NCI-H2029 (cell line): ENCODE measurements at regions not wholly inside any gene's neighbourhood (a gene's known extent, or its start where the extent isn't known, plus 50 kb on each side); places are given as distances from the start of the nearest gene placed in this dataset.
"Not testable (repeated sequence)": the region's sequence is repeated elsewhere in the genome, so short reads cannot be mapped to it uniquely, and the experiment has no call there.

Source experiments
- DNase-seq: peaks from one replicate; lab custom pipeline; 2025; lab: John Stamatoyannopoulos, UW

DNA sequence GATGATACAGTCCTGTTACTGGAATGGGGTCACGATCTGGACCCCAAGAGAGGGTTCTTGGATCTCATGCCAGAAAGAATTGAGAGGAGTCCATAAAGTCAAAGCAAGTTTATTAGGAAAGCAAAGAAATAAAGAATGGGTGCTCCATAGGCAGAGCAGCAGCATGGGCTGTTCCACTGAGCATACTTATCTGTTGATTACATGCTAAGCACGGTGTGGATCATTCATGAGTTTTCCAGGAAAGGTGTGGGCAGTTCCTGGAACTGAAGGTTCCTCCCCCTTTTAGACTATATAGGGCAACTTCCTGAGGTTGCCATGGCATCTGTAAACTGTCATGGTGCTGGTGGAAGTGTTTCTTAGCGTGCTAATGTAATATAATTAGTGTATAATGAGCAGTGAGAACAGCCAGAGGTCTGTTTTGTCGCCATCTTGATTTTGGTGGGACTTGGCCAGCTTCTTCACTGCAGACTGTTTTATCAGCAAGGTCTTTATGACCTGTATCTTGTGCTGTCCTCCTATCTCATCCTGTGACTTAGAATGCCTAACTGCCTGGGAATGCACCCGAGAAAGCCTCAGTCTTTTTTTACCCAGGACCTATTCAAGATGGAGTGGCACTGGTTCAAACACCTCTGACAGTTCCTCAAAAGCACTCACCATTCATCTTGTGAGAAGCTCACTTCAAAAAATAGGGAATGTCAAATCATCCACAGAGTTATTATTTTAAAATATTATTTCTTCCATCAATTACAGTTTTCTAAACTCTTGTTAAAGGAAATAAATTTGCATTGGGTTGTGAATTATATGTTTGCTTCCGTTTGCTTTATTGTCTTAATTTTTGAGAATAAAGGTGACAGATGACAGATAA is 1358.8 kb upstream of the TMEM132C start:
- DNase-seq = no peak

DNA sequence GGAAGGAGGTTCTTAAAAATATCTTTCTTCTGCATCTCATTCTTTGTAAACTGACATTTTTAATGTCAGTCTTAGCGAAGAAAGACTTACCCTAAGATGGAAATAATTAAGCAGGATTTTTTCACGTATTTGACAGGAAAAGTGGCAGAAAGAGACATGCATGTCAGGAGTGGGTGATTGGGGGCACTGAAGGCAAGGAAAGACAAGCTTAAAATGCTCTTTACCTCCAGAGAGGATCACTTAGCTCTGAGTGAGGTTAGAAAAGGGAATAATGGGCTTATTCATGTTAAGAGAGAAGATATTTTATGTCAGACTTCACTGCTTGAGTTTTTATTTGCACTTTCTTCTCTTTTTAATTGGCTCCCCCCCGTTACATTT is 1358.2 kb upstream of the TMEM132C start:
- DNase-seq = no peak

DNA sequence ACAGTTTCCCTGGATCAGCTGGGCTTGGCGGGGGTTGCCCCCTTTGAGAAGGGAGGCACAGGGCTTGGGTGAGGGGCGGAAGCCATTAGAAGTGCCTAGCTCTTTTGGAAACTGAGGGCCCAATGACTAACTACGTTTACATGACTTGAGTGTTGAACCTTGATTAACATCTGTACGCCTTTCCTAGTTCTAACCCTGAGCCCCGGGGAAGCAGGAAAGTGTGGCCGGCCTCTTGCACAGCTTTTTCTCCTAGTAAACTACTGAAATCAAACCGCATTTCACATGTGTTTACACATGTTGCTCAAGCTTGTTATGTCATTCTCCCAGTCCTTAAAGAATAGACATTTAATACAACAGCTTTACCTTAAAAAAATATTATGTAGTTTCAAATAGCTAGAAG is 1356.4 kb upstream of the TMEM132C start:
- no peak for DNase-seq

DNA sequence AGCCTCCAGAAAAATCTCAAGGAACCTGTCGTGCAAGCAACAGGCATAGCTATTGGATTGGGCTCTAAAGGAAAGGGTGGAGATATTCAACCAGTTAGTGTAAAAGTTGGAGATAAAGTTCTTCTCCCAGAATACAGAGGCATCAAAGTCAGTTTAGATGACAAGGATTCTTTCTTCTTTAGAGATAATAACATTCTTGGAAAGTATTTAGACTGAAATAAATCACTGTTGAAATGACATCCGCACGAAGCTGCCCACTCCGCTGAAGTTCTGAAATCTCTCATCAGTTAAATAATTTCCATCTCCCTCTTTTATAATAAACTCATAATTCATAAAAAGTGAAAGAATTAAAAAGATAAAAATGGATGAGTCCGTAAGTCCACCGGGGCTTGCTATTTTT is 1354.9 kb upstream of the TMEM132C start:
- no peak for DNase-seq

DNA sequence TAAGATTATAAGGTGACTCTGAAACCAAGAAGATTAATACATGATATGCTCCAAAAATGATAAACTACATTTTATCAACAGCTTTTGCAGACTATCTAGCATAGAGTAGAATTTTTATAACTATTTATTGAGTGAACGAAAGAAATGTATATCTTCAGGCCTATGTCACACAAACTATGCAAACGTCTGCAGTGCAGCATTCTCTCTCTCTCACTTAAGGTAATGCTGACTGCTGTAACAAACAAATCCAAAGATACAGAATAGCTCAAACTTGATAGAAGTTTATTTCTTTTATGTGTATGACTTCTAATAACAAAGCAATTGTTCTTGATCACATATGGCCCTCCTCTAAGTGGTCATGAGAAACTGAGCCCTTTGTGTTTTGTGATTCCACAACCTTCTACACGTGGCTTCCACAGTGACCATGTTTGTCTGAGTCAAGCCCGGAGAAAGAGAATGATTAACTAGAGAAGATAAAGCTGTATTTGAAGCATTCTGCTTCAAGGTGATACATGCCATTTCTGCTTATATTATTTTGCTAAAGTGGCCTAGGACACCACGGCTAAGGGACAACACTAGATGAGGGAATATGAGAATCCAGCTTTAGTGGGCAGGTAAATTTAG is 1352.7 kb upstream of the TMEM132C start:
- DNase-seq = no peak

DNA sequence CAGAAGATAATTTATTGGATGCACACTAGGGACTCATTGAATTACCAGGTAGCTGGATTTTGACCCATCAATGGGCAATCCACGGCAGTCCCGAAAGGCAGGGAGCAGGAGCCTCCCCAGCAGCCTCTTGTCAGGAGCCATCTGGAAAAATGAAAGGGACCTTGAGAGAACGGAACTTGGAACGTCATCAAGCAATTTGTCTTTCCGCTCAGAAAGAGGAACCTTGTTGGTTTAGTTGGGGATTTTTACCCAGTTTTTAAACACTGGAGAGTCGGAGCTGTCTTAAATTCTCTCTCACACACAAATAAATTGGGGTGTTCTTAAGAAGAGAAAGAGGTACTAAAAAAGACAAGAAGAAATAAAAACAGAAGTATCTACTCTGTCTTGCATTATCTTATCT is 1351.7 kb upstream of the TMEM132C start:
- no peak for DNase-seq

DNA sequence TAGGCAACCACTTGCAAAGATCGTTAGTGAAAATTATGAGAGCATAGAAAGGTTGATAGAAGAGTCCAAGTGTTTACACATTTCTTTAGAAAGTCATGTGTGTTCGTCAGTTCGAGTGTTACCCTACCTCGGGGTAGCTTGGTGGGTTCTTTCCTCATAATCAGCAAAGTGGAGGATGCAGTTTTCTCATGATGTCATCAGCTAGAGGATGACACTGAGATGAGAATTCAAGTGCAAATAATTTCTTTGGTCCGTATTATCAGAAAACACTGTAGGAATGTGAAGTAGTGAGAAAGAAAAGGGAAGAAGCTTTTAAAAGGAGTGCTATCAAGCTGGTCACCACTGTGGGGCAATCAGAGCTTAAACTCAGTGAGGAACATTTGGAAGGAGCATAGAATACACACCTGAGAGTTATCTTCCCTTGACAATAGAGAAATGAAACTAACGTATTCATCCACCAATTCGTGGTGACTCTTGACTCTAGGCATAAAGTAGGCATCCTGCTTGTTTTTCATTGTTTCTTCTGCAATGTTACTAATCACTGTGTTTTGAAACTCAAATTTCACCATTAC is 1340.9 kb upstream of the TMEM132C start:
- DNase-seq = no peak

DNA sequence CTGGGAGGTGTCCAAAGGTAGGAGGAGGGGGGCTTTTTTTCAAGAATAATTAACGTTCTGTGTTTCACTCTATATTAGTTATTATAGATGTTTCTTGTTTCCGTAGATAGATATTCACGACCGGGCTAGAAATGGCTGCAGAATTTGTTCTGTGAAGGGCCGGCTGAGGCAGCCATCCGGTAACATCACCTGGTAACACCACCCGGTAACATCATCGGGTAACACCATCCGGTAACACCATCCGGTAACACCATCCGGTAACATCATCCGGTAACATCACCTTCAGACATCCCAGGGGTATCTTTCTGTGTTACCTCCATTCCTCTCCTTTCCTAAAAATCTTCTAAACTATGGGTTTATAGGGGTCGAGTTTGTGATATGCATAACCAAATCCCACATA is 1336.7 kb upstream of the TMEM132C start:
- no peak for DNase-seq

DNA sequence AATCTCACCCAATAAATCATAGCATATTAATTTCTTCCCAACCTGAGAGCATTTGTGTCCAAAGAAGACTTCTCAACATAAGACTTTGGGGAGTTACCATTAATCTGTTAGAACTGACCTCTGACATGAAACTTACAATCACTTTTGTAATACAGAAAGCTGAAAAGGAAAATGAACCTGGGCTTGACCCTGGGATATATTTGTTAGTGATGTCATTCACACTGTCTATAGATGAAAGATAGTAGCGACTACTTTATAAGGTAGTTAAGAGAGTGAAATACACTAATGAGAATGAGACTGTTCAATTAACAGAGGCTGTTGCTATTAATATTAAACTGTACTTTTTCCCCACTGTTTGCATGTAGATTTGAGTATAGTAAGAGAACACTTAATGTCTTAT is 1334.8 kb upstream of the TMEM132C start:
- DNase-seq = no peak

DNA sequence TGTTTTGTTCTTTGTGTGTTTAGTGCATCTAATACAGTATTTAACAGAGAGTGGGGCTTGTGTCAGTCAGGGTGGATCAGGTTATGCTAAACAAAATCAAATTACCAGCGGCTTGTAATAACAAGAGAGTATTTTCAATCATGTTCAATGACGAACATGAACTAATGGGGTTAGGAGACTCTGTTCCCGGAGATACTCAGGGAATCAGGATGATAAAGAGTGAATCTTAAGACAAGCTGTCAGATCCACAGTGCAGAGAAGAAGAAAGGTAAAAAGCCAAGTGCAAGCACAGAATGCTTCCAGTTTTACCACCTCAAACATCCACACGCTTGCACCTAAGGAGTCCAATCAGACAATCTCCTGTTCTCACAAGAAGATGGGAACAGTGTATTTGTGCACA is 1331.5 kb upstream of the TMEM132C start:
- DNase-seq = no peak

DNA sequence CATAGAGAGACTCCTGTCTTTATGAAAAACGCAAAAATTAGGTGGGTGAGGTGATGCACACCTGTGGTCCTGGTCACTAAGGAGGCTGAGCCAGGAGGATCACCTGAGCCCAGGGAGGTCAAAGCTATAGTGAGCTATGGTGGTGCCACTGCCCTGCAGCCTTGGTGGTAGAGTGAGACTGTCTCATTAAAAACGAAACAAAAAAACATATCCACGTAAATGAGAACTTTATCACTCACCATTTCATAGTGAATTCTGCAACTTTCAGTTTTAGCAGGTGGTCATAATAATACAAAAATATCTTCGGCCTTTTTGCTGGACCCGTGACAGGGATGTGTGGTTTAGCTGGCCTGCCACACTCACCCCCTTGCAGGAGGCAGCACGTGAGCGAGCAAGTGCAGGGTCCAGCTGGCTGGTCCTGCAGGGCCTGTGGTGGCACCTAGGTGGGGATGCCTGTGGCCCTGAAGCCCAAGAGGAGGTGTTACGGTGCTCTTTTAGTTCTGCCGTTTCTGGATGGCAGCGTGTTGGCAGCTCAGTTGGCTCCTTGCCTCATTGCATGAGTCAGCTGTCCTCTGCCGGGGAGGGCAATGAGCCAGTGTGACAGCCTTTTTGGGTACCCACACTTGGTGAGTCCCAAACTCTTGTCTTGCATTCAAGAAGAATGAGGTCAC is 1330.7 kb upstream of the TMEM132C start:
- DNase-seq = no peak

DNA sequence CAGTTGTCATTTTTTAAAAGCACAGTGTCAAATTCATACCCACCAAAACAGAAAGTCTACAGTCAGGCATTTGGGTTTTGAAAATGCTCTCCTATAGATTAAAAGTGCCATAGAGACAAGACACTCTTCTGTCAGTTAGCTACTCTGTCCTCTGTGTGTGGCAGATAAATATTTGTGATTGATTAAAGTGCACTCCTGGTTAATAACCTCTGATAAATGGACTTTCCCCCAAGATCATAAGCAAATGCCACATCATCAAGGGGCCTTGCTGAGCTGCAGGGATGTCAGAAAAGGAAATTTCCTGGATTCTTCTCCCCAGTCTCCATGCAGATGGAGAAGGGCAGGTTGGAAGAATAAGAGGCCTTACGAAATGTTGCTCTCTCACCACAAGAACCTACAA is 1329.5 kb upstream of the TMEM132C start:
- no peak for DNase-seq

DNA sequence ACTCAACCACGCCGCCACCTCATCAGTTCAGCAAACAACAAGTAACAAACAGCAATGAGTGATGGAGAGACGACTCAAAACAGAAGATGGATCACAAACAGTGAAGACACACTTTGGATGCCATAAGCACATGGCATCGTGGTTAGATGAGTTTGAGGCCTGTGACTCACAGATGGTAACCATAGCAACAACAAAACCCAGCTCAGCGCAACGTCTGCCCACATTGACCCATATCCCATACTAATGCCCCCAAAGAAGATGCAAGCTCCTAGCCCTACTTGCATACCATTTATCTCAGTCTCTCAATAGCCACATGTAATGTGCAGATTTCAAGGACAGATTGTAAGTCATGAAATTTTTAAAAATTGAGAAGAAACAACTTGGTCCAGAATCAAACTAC is 1322.3 kb upstream of the TMEM132C start:
- no peak for DNase-seq

DNA sequence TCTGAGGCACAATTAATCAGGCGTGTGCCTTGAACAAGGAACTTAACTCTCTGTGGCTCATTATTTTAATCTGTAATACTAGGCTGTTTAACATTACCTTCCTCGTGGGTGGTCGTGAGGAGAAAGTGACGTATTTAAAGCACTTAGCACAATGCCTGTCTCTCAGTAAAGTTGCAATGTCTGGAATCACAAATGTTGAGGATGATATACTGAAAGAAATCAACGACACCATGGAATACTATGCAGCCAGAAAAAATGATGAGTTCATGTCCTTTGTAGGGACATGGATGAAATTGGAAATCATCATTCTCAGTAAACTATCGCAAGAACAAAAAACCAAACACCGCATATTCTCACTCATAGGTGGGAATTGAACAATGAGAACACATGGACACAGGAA is 1320.0 kb upstream of the TMEM132C start:
- not testable (repeated sequence) for DNase-seq

DNA sequence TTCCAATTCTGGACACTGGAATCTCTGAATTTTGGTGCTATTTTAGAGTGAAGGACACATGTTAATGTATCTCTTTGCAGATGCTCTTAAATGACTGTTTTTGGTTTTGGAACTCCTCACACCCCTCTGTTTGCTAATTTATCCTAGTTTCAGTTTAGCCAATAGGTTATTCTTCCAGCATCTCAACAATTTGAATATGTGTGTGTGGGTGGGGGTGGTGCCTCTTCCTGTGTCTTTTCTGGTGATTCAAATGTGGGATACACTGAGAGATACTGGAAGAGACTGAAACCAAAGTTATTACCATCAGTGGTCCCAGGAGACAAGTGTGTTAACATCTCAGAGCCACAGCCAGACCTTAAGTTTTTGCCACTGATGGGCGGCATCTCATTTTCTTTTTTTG is 1317.4 kb upstream of the TMEM132C start:
- no peak for DNase-seq

DNA sequence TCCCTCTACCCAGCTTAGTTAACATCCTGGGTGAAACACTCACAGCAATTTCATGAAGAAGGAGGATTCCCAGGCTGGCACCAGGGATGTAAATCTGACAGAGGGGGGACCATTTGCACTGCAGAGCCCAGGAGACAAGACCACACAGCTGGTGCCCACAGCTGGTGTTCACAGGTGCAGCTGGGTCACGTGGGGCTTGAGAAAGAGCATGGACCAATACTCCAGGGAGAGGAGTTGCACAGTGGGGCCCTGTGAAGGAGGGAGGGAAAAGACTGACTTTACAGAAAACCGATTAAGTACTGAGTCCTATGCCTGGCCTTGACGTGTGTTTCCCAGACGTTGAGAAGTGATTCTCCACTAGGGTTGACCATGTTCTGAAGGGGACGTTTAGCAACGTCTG is 1316.7 kb upstream of the TMEM132C start:
- no peak for DNase-seq

DNA sequence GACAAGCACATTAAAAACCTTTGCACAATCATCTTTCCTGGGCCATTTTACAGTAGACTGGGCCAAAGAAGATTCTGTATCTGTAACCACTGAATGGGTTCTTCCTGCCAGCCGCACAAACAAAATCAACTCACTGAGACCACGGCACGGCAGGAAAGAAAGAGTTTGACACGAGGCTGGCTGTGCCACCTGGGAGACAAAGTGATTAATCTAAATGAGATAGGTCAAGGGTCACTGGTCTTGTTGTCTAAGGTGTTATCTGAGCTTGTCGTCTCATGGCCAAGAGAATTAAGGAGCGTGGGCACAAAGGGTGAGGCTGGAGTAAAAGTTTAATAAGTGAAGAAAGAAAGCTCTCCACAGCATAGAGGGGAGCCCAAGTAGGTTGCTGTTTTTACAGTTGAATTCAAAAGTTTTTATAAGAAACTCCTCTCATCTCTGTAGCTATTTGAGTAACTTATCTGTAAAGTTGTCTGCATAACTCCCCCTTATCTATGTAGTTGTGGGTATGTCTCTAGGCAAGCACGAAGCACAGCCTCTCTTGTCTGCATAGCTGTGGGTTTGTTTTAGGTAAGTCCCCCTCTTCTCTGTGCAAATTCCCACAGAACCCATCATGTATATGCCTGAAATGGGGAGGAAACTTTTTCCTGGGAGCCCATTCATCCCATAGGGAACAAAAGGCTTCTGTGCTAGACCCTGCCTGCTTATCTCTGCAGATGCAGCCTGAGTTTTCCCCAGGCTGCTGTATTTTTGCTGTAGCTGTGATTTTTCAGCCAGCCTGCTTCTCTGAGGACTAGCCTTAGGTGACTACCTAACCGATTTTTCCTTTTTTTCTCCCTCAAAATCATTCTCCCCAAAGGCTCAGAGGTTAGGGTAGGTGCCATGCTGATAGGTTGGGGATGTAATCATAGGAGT is 1314.6 kb upstream of the TMEM132C start:
- no peak for DNase-seq

DNA sequence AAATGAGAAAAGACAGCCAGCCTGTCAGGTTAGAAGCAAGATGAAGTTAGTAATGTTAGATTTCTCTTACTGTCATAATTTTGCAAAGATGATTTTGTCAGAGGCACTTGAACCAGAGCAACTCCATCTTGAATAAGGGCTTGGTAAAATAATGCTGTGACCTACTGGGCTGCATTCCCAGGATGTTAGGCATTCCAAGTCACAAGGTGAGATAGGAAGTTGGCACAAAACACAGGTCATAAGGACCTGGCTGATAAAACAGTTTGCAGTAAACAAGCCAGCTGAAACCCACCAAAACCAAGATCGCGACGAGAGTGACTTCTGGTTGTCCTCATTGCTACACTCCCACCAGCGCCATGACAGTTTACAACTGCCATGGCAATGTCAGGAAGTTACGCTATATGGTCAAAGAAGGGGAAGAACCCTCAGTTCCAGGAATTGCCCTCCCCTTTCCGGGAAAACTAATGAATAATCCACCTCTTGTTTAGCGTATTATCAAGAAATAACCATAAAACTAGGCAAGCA is 1313.5 kb upstream of the TMEM132C start:
- DNase-seq = no peak

DNA sequence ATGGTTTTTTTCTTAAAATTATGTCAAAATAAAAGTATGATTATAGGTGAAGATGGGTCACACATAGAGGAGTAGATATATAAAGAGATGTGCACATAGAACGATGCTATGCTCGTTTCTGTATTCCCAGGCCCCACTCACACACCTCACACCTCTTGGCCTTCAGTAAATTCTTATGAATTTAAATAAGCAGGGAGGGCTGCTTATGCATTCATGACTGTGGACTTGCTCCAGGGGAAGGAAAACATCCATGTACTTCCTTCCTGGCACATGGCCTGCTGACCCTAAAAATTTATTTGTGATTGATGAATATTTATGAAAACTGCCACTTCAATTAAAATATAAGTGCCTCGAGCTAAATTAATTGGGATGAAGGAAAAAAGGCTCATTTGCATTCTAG is 1306.7 kb upstream of the TMEM132C start:
- DNase-seq = no peak

DNA sequence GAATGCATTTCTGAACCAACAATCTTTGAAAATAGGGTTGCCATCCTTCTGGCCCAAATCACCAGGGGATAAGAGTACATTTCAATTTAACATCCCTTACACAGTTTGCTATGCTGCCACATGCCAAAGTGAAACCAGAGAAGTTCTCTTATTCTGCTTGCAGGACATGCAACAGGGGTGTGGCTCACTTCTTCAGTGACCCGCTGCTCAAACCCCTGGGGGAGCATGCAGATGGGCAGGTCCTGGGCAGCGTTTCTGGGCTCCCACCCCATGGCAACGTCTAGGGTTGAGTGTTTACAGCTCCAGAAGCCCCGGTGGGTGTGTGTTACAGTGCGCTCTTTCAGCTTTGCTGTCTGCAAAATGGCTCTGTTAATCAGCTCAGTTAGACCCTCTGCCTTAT is 1306.3 kb upstream of the TMEM132C start:
- DNase-seq = no peak

DNA sequence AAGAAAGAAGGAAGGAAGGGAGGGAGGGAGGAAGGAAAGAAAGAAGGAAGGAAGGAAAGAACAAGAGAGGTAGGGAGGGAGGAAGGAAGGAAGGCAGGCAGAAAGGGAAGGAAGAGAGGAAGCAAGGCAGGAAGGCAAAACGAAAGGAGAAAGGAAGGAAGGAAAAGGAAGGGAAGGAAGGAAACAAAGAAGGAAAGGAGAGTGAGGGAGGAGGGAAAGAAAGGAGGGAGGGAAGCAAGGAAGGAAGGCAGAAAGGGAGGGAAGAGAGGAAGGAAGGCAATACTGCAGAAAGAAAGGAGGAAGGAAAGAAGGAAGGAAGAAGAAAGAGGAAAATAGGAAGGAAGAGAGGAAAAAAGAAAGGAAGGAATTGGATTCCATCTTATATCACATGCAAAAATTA is 1303.1 kb upstream of the TMEM132C start:
- DNase-seq = no peak

DNA sequence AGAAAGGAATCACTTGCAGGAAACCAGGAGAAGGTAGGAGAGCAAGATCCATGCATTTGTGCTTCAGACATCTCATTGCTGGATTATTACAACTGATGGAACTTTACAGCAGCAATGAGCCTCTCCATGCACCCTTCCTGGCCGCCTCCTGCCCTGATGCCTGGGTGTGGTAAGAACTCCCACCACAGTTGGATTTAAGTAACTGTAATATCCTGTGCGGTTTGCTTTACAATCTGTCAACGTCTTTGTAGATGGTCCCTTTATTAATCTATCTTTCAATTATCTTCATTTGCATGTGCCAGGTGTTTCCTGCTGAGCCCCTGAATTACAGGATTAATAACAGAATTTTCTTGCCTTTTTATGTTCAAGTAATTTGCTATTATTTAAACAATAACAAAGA is 1300.5 kb upstream of the TMEM132C start:
- DNase-seq = no peak
